ENCODE measurements at regions not wholly inside any gene's neighbourhood (a gene's known extent, or its start where the extent isn't known, plus 50 kb on each side); places are given as distances from the start of the nearest gene placed in this dataset.
"Not testable (repeated sequence)": the region's sequence is repeated elsewhere in the genome, so short reads cannot be mapped to it uniquely, and the experiment has no call there.

GRCh38 chr1:220942278-220942677, 63.0 kb downstream of the HLX start:
- no peak for ATAC-seq

GRCh38 chr1:220942914-220943313, 63.7 kb downstream of the HLX start:
- ATAC-seq: not testable (repeated sequence)

- no peak for ATAC-seq
Measured at GRCh38 chr1:220943319-220943996, 64.2 kb downstream of the HLX start.

DNA sequence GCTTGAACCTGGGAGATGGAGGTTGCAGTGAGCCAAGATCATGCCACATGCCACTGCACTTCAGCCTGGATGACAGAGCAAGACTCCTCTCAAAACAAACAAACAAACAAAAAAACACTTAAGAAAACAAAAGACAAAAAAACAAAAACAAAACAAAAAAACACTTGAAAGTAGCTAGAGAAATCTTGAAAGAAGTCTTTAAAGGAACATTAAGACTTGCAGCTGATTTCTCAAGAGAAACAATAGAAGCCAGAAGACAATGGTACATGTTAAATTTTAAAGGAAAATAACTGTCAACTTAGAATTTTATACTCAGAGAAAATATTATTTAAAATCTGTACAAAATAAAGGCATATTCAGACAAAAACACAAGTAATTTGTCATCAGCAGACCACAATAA, 71.3 kb downstream of the HLX start:
- ATAC-seq: no peak

DNA sequence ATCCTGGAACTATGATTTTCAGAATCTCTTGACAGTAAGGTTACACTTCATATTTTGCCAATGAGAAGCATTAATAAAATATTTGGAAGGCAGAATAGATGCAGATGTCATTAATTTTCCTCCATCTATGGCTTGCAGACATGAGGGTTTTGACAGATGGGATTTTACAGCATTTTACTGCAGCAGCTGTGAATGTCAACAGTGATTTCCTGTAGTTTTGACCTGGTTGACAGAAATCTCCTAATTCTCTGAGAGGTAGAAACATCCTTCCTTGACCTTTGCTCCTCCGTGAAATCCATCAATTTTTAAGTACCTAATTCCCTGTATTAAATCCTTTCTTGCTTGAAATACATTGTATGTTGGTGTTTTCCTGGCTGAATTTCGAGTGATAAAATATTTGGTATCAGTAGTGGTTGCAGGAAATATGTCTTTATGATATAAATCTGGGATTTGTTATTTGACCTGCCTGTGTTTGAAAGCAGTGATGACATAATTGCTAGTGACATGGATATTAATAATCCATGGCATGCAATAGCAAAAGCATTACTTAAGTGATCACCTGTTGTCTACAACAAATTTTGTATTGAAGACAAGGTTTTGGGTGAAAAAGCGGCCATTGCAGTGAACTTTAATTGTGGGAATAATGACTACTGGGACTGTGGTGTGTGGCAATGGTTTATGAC, 73.9 kb downstream of the HLX start:
- ATAC-seq: no peak

GRCh38 chr1:220954321-220955075, 75.3 kb downstream of the HLX start:
- no peak for ATAC-seq

DNA sequence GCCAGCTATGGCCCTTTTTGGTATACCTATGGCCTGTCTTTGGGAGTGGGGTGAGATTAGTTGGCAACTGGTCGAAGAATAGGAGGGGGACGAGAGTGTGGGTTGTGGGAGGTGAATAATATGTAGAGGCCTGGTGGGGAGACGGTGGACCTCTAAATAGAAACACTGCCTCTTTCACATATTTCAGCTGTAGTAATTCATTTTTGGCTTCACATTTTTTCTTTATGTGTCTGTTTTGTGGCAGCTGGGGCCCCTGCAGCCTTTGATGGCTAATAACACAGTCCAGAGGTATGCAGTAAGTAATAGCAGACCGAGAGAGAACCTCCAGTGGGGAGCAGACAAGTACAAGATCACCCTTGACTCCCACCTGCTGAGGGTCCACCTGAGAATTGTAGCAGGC, 75.9 kb downstream of the HLX start:
- ATAC-seq: no peak

GRCh38 chr1:220956501-220957232, 77.4 kb downstream of the HLX start:
- ATAC-seq: no peak

GRCh38 chr1:220957233-220957605, 78.0 kb downstream of the HLX start:
- no peak for ATAC-seq

DNA sequence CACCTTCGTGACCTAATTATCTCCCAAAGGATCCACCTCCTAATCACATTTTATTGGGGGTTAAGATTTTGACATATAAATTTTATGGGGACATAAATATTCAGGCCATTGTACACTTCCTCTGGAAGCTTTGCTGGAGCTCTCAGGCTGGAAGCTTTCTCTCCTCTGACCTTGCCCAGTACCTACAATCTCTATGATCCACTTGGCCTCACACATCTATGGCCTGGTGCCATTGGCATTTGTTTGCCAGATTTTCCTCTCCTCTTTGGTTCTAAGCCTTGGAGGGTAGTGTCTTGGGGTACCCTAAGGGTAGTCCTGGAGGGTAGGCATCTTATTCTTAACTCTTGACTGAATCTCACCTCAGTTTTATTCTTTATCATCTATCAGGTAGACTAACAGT, 79.0 kb downstream of the HLX start:
- no peak for ATAC-seq

GRCh38 chr1:220962031-220962751, 82.9 kb downstream of the HLX start:
- no peak for ATAC-seq

GRCh38 chr1:220966041-220966440, 86.8 kb downstream of the HLX start:
- no peak for ATAC-seq

DNA sequence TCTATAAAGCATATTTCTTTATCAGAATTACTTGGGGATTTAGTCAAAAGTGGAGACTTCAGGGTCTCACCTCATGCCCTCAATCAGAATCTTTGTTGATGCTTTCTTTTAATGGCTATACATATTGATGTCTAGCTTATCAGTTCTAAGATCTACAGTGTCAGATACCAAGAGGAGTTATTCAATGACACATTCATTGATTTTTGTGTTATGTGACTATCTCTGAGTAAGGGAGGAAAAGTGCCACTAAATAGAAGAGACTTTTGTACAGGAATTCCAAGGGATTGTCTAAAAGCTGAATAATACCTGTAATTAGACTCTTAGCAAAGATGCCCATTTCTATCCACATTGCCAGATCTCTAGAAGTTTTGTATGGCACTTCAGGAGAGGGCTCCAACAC, 87.2 kb downstream of the HLX start:
- no peak for ATAC-seq

GRCh38 chr1:220966881-220967611, 87.8 kb downstream of the HLX start:
- ATAC-seq: no peak

- ATAC-seq: no peak
Measured at GRCh38 chr1:220967911-220968310, 88.7 kb downstream of the HLX start.

DNA sequence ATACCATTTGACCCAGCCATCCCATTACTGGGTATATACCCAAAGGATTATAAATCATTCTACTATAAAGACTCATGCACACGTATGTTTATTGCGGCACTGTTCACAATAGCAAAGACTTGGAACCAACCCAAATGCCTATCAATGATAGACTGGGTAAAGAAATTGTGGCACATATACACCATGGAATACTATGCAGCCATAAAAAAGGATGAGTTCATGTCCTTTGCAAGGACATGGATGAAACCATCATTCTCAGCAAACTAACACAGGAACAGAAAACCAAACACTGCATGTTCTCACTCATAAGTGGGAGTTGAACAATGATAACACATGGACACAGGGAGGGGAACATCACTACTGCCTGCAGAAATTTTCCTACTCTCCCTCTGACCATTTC, 90.0 kb downstream of the HLX start:
- ATAC-seq: not testable (repeated sequence)

DNA sequence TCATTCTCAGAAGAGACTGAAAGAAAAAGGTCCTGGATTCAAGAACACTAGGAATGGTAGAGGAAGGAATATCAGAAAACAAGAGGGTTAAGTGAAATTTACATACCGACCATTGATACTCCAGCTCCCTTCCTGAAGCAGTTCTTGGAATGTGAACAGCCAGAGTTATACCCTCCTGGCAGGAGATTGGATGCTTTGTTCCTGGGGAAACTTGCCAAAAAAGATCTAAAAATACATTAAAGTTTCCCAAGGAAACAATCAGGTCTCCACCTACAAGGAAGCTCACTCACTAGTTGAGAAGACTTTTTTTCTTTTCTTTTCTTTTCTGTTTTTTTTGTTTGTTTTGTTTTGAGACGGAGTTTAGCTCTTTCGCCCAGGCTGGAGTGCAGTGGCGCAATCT, 91.1 kb downstream of the HLX start:
- no peak for ATAC-seq

- ATAC-seq: no peak
Measured at GRCh38 chr1:220971221-220971620, 92.0 kb downstream of the HLX start.

- ATAC-seq: no peak
Measured at GRCh38 chr1:220974431-220974830, 95.2 kb downstream of the HLX start.

DNA sequence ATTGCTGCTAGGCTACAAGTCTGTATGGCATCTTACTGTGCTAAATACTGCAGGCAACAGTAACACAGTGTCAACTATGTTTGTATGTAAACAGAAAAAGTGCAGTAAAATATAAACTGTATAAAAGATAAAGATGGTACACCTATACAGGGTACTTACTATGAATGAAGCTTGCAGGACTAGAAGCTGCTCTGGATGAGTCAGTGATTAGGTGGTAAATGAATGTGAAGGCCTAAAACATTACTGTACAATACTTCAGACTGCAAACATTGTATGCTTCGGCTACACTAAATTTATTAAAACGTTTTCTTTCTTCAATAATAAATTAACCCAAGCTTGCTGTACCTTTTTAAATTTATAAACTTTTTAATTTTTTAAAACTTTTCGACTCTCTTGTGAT, 97.1 kb downstream of the HLX start:
- no peak for ATAC-seq

DNA sequence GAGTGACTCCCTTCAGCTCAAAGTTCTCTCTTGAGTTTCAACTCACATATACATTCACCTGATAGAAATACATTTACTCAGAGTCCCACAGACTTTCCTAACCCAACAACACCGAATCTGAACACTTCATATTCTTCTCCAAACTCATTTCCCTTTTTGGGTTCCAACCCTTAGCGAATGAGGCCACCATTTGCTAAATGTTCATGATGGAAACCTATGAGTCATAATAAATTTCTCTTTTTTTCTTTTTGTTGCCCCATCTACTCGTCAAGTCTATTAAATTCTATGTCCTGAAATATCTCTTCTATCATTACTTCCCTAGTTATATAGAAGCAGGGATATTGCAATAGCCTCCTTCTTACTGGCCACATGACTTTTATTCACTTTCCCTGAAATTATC, 100.1 kb downstream of the HLX start:
- ATAC-seq: no peak

DNA sequence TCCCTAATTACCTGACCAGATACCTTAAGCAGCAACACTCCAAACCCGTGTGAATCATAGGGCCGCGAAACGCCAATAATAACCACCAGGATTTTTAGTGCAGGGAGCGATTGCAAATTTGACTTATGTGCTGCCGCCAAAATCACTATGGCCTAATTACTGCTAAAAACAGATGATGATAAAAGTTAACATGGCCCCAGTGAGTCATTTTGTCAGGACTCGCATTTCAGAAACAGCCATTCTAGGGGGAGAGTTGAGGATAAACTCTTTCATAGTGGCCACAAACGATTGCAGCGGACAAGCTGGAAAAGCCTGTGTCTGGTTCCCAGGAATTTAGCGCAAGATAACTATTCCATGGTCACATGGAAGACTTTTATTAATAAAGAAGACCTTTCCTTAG, 103.4 kb downstream of the HLX start:
- ATAC-seq: no peak
